ENCODE measurements at regions not wholly inside any gene's neighbourhood (a gene's known extent, or its start where the extent isn't known, plus 50 kb on each side); places are given as distances from the start of the nearest gene placed in this dataset.

DNA sequence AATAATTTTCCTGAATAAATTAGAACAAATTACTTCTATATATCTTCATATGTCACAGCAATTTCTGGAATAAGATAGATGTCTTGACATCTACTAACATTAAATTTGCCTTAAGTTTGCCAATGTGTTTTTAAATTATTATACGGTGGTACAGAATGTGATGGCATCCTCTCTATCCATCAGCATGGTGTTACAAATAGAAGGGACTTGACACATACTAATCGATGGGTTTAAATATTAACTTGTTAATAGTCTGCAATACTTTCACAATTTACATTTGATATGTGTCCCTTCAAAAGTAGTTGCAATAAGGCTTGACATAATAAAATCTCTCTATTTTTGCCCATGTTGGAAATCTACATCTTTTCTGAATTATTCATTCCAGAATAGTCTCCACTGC lies 65.1 kb upstream of the PRR20A start:
- TF ChIP-seq, protein P1, sequence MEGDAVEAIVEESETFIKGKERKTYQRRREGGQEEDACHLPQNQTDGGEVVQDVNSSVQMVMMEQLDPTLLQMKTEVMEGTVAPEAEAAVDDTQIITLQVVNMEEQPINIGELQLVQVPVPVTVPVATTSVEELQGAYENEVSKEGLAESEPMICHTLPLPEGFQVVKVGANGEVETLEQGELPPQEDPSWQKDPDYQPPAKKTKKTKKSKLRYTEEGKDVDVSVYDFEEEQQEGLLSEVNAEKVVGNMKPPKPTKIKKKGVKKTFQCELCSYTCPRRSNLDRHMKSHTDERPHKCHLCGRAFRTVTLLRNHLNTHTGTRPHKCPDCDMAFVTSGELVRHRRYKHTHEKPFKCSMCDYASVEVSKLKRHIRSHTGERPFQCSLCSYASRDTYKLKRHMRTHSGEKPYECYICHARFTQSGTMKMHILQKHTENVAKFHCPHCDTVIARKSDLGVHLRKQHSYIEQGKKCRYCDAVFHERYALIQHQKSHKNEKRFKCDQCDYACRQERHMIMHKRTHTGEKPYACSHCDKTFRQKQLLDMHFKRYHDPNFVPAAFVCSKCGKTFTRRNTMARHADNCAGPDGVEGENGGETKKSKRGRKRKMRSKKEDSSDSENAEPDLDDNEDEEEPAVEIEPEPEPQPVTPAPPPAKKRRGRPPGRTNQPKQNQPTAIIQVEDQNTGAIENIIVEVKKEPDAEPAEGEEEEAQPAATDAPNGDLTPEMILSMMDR (IDR thresholded peaks at IDR 0.05): no peak
- no peak for TF ChIP-seq POLR2A (IDR thresholded peaks at IDR 0.05)

All from heart left ventricle (tissue), 13 donors.